HUDEP-2 (cell line): ENCODE measurements at regions not wholly inside any gene's neighbourhood (a gene's known extent, or its start where the extent isn't known, plus 50 kb on each side); places are given as distances from the start of the nearest gene placed in this dataset.
"Not testable (repeated sequence)": the region's sequence is repeated elsewhere in the genome, so short reads cannot be mapped to it uniquely, and the experiment has no call there.

Experiments
- DNase-seq, 76 experiments: peaks; one replicate each; lab custom pipeline; 2025; ENCODE audit not compliant: unreplicated experiment in 76 of 76; lab: John Stamatoyannopoulos, UW

- not testable (repeated sequence) for DNase-seq
Observed at GRCh38 chr6:104676679-104677078, 183.0 kb downstream of the HACE1 start.

GRCh38 chr6:104675161-104675560 is 184.6 kb downstream of the HACE1 start:
- peak in 3 of 76 experiments; percentile 1 to 25 (median 19) for DNase-seq

GRCh38 chr6:104673078-104673477 is 186.6 kb downstream of the HACE1 start:
- not testable (repeated sequence) for DNase-seq

- not testable (repeated sequence) for DNase-seq
Observed at GRCh38 chr6:104671591-104671891, 188.2 kb downstream of the HACE1 start.

- DNase-seq, result not testable (repeated sequence)
Observed at GRCh38 chr6:104670834-104671590, 188.7 kb downstream of the HACE1 start.

- no peak for DNase-seq
Observed at GRCh38 chr6:104669483-104669882, 190.2 kb downstream of the HACE1 start.

- DNase-seq, result no peak
Observed at GRCh38 chr6:104656235-104656634, 203.5 kb downstream of the HACE1 start.

- DNase-seq, result no peak
Observed at GRCh38 chr6:104653781-104654180, 205.9 kb downstream of the HACE1 start.

- no peak for DNase-seq
Observed at GRCh38 chr6:104648347-104648746, 211.4 kb downstream of the HACE1 start.

- no peak for DNase-seq
Observed at GRCh38 chr6:104644848-104645247, 214.9 kb downstream of the HACE1 start.

- DNase-seq, result no peak
Observed at GRCh38 chr6:104642871-104643270, 216.8 kb downstream of the HACE1 start.

- DNase-seq, result no peak
Observed at GRCh38 chr6:104640761-104641160, 219.0 kb downstream of the HACE1 start.

- DNase-seq, result no peak
Observed at GRCh38 chr6:104640150-104640700, 219.5 kb downstream of the HACE1 start.

GRCh38 chr6:104639668-104640067 is 220.1 kb downstream of the HACE1 start:
- no peak for DNase-seq

- peak in 1 of 76 experiments; percentile 11 for DNase-seq
Observed at GRCh38 chr6:104638841-104639290, 220.9 kb downstream of the HACE1 start.

- no peak for DNase-seq
Observed at GRCh38 chr6:104633125-104633524, 226.6 kb downstream of the HACE1 start.

- DNase-seq, result no peak
Observed at GRCh38 chr6:104632588-104632987, 227.1 kb downstream of the HACE1 start.

GRCh38 chr6:104630955-104631354 is 228.8 kb downstream of the HACE1 start:
- no peak for DNase-seq

GRCh38 chr6:104630522-104630921 is 229.2 kb downstream of the HACE1 start:
- DNase-seq, result no peak

GRCh38 chr6:104629826-104630225 is 229.9 kb downstream of the HACE1 start:
- no peak for DNase-seq

- DNase-seq, result no peak
Observed at GRCh38 chr6:104625536-104625935, 234.2 kb downstream of the HACE1 start.

GRCh38 chr6:104623052-104623690 is 236.5 kb downstream of the HACE1 start:
- peak in 1 of 76 experiments; percentile 7 for DNase-seq
